ENCODE measurements at regions not wholly inside any gene's neighbourhood (a gene's known extent, or its start where the extent isn't known, plus 50 kb on each side); places are given as distances from the start of the nearest gene placed in this dataset.

DNA sequence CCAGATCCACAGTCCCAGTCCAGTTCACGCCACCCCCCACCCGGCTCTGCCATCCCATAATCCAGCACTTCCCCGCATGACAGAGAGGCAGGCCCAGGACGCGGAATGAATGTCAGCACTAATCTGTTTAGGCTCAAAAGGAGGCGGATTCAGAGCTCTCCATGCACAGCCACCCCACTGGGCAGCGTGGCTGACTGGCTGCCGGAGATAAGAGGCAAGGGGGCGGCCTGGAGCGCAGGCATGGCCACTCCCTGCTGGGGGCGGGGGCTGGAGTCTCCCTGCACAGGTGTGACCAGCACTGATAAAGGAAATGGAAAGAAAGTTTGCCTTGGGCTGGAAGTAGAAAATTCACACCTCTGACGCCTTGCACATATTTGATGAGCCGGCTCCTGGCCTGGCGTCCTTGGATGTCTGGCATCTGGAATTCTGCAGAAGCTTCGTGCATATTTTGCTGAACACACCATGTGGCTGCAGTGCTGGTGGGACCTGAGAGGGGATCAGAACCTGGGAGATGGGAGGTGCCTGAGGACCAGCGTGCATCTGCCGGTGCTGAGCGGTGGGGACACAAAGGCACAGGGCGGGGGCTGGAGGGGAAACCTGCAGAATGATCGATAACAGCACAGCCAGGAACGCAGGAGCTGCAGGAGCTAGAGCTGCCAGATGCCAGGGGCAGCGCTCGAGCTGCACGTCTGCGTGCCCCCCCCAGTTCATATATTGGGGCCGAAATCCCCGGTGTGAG is 344.4 kb downstream of the CTTN start:
- no peak for DNase-seq (ENCODE audit: low read depth)

DNA sequence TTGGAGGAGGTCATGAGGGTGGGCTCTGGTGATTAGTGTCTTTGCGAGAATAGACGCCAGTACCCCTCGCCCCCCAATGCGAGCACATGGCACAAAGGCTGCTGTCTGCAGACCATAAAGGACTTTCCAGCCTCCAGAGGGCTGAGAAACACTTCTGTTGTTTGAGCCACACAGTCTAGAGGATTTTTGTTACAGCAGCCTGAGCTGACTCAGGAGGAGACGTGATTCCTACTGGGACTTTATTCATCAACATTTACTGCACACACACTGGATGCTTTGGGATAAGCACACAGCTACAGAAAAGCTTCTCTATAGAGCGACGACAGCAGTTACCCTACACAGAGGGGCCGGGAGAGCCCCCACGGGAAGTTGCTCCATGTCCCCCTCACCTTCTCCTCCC is 345.0 kb downstream of the CTTN start:
- DNase-seq (ENCODE audit: low read depth) = no peak

- DNase-seq (ENCODE audit: low read depth) = no peak
Measured at GRCh38 chr11:70743941-70744351, 345.6 kb downstream of the CTTN start.

DNA sequence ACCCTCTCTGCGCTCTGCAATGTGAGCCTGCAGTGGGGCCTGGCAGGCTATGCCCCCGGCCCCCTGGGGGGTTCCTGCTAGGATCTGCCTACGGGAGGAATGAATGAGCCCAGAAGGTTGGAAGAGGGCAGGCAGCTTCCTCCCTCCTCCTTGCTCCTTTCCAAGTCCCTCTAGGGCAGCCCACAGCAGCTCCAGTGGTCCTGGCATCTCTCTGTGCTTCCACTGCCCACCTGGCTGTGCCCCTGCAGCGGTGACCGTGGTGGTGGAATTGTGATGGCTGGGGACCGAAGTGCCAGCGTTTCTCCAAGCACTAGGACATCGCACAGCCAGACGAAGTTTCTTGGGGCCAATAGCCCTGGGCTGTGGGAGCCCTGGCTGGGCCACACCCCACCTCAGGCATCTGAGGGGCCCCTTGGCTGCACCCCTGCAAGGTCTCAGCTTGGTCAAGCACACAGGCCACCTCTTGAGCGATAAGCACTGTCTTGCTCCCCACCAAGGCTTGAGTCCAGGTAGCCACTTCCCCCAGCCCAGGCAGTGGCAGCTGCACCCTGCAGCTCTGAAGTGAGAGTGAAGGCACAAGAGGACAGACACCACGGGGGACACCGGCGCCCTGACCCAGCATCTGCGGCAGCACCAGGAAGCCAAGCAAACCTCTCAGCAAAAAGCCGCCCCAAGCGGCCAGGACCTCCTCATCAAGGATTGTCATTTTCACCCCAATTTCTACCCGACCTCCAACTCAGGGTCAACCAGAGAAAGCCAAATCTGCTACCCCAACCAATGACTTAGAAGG is 346.3 kb downstream of the CTTN start:
- DNase-seq (ENCODE audit: low read depth) = no peak

DNA sequence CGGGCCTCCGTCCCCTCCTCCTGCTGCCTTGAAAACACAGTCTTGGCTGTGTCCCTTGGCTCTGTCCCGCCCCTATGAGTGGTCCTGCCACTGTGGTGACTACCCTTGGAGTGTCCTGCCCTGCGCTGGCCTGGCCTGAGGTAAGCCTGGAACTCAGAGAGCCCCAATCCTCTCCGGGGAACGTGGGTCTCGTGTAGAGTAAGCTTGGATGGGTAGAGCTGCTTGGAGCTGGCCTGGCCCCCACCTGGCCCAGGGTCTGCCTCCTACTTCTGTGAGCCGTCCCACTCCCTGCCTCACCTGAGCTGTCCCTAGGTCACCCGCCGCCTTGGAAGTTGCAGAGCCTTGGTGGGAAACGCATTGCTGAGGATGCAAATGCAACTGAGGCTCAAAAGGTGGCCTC is 347.1 kb downstream of the CTTN start:
- DNase-seq (ENCODE audit: low read depth) = no peak

GRCh38 chr11:70745941-70746340 is 347.6 kb downstream of the CTTN start:
- DNase-seq (ENCODE audit: low read depth) = no peak

DNA sequence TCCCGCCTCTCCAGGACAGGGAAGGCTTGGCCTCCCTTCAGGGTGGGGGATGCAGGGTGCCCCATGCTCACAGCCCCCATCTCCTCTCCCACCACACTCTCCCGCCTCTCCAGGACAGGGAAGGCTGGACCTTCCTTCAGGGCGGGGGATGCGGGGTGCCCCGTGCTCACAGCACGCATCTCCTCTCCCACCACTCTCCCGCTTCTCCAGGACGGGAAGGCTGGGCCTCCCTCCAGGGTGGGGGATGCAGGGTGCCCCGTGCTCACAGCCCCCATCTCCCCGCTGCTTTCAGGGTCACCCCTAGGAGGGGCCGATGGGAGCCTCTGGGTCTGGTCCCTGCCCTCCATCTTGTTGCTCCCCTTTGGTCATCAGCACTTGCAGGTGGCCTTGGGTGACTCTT is 348.0 kb downstream of the CTTN start:
- DNase-seq (ENCODE audit: low read depth) = no peak

GRCh38 chr11:70747285-70747684 is 349.0 kb downstream of the CTTN start:
- no peak for DNase-seq (ENCODE audit: low read depth)

- DNase-seq (ENCODE audit: low read depth) = no peak
Measured at GRCh38 chr11:70747921-70748320, 349.6 kb downstream of the CTTN start.

DNA sequence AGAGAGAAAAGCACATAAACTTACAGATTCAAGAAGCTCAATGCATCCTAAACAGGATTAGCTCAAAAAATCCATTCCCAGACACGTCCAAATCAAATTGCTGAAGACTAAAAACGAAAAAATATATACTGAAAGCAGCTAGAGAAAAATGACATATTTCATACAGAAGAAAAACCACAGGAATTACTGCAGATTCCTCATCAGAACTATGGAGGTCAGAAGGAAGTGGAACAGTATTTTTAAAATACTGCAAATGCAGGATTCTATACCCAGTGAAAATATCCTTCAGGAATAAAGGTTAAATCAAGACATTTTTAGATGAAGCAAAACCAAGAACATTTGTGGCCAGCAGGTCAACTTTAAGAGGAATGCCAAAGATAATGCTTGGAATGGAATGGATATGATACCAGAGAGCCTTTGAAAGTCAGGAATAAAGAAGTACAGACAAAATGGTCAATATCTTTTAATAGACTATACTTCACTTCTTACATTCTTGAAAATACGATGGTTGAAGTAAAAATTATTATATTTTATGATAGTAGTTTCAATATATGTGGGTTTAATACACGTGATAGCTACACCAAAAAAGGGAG is 352.9 kb downstream of the CTTN start:
- DNase-seq (ENCODE audit: low read depth) = no peak

DNA sequence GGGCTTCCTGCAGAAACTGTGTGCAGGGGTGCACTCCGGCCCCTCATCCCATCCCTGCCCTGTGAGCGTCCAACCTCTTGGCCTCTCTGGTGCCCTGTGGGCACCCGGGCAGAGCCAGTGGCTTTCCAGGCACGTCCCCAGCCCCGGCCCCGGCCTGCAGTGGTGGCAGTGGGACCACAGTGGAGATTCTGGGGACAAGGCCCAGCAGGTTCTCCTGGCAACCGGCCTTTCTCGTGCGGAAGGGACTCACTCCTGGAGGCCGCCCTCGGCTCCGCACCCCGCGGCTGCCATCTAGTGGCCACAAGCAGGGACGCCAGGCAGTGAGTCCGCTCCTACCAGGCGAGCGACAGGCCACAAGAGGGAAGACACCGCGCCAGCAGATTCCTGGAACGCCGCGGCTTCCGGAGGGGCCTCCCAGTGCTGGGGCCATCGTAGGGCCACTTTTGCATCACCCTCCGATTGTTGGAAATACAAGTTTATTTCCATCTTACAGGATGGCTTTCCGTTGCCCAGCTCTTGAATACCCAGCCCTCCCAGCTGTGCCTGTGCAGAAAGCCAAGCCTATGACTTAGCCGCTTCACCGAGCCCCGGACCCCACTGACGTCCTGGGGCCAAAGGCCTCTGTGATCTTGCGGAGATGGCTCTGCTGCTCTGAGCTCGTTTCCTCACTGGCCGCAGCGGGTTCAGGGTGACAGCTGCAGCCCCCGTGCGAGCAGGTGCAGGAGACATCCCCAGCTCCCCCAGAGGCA is 357.3 kb downstream of the CTTN start:
- DNase-seq (ENCODE audit: low read depth) = peak; percentile 24

DNA sequence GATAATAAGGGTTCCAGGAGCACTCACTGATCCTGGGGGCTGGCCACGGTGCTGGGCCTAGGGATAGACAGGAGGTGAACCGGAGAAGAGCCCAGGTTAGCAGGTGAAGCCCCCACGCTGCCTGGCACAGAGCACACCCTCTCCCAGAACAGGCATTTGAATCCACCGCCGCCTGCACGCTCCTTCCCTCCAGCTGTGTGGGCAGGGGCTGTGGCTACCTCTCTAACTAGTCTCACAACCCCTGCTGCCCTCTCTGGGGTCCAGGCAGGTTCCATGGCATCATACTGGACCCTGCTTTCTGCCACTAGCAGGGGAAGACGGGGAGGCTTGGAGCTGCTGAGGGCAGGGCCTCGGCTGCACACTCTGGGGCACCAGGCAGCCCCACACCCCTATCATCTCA is 358.0 kb downstream of the CTTN start:
- DNase-seq (ENCODE audit: low read depth) = no peak

- no peak for DNase-seq (ENCODE audit: low read depth)
Measured at GRCh38 chr11:70756756-70757155, 358.4 kb downstream of the CTTN start.

GRCh38 chr11:70757241-70757640 is 358.9 kb downstream of the CTTN start:
- DNase-seq (ENCODE audit: low read depth) = no peak

DNA sequence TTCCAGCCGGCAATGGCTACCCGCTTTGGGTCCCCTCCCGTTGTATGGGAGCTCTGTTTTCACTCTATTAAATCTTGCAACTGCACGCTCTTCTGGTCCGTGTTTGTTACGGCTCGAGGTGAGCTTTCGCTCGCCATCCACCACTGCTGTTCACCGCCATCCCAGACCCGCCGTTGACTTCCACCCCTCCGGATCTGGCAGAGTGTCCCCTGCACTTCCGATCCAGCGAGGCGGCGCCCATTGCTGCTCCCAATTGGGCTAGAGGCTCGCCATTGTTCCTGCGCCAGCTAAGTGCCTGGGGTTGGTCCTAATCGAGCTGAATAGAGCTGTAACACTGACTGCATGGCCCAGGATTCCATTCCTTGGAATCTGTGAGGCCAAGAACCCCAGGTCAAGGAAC is 359.9 kb downstream of the CTTN start:
- no peak for DNase-seq (ENCODE audit: low read depth)

DNA sequence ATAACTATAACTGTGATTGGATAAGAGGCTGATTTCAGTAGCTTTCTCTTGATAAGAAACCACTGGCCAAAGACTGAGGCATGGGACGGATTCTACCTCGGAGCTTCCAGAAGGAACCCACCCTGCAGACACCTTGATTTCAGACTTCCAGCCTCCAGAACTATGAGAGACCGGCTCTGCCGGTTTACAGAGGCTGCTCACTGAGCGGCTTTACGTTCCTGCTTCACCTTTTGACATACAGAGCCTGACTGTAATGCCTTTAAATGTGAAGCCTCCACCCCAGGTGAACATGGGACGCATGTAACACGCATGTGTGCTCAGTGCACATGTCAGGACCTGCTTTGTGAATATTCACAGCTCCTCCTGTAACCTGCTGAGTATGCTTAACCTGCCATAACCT is 361.5 kb downstream of the CTTN start:
- DNase-seq (ENCODE audit: low read depth) = no peak

GRCh38 chr11:70760416-70761020 is 362.2 kb downstream of the CTTN start:
- no peak for DNase-seq (ENCODE audit: low read depth)

DNA sequence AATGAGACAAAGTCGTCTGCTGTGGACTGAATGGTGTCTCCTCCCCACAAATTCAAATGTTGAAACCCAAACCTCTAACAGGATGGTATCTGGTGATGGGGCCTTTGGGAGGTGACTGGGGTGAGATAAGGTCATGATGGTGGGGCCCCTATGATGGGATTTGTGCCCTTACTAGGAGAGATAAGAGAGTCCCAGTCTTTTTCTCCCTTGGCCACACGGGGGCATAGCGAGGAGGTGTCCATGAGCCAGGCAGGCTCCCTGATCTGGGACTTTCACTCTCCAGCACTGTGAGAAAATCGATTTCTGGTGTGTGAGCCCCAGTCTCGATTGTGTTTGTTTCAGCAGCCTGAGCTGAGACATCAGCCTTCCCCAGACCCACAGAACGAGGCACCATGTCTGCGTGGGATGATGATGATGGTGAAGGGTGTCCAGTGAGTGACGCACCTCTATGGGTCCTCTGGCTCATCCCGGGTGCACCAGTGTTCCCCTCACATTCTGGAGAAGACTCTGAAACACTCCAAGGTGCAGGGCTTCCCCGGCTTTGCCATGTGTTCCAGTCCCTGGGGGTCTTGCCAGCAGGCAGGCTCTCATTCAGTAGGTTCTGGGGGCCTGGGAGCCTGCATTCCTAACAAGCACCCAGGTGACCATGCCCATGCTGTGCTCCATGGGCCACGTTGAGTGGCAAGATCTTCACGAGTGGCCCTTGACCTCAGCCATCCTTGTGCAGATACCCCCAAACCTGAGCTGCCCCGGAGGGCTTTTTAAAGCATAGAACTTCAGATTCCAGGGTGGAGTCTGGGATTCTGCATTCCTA is 363.0 kb downstream of the CTTN start:
- no peak for DNase-seq (ENCODE audit: low read depth)

GRCh38 chr11:70761908-70762337 is 363.6 kb downstream of the CTTN start:
- DNase-seq (ENCODE audit: low read depth) = no peak

DNA sequence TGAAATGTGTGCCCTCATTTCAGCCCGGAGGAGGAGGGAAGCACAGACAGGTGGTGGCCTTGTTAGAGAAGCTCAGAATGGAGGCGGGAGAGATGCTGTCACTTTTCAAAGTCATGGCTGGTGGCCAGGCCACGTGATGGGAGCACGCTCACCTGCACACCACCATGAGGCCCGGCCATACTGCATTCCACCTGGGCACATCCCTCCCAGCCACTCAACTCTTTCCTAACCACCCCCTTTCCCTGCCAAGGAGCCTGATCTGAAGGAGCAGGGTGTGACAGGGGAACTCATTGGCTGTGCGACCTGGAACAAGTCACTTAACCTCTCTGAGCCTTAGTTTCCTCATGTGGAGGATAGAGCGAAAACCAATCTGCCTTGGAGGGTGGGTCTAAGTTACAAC is 364.5 kb downstream of the CTTN start:
- no peak for DNase-seq (ENCODE audit: low read depth)

DNA sequence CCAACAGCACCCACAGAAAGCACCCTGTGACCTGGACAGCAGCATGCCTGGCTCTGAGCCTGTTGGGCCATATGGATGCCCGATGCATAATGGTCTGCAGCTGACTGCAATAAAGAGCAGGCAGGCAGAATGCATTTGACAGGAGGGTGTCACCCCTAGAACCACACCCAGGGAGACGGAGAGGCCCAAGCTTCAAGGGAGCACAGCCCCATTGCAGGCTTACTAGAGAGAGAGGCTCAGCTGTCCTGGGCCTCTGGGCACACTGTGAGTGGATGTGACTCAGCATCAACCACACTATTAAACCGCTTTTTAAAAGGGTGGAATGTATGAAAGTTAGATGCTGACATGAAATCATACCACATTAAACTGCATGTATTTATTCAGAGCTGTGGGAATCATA is 365.3 kb downstream of the CTTN start:
- no peak for DNase-seq (ENCODE audit: low read depth)
